ENCODE measurements at regions not wholly inside any gene's neighbourhood (a gene's known extent, or its start where the extent isn't known, plus 50 kb on each side); places are given as distances from the start of the nearest gene placed in this dataset.

GRCh38 chr14:58703161-58703506 is 65.4 kb downstream of the DACT1 start:
- Histone ChIP-seq H2AFZ (ENCODE audit: low read length) (no peak overlapping the region), H3K79me2 (ENCODE audit: insufficient read depth, low read length) (no peaks in the 10 kb centered on the region), H3K4me2 (ENCODE audit: low read depth, low read length) (no peak overlapping the region), H3K36me3 (replicated peaks in 1 of 2; ENCODE audit: control insufficient read depth in 1 of 2, insufficient read depth in 2 of 2, low read length in 2 of 2) (no peaks in the 10 kb centered on the region), H3K4me1 (ENCODE audit: insufficient read depth, low read length) (no peaks in the 10 kb centered on the region), H3K9ac (ENCODE audit: insufficient read depth, low read depth, low read length) (no peak overlapping the region), H3K27me3 (ENCODE audit: control insufficient read depth in 1 of 2, insufficient read depth in 2 of 2, low read length in 2 of 2) (no peaks in the 10 kb centered on the region), H3K4me3 (replicated peaks in 1 of 3; ENCODE audit: insufficient read depth in 1 of 3, low read depth in 2 of 3, low read length in 3 of 3) (no peak overlapping the region), H3K9me3 (ENCODE audit: low read length) (no peaks in the 10 kb centered on the region), H3K27ac (ENCODE audit: extremely low read length, insufficient read depth, low read length) (no peak overlapping the region), H4K20me1 (ENCODE audit: insufficient read depth, low read length) (no peaks in the 10 kb centered on the region)
- intact Hi-C loops (cut with micrococcal nuclease; ENCODE audit: unreplicated experiment) (no loop called here), in situ Hi-C loops (cut with HindIII; ENCODE audit: extremely low pct_ligation_motif_present, low pct_unique_long_range_greater_than_20kb) (no loop called here)
- ATAC-seq = no peak
- WGBS (ENCODE audit: low lambda C conversion rate) = 0% methylated on average over 1 of the region's 1 CpG
- DNase-seq (ENCODE audit: low spot score) = no peak
- FAIRE-seq = no peak
- ChIA-PET POLR2A (no interaction called here), CTCF (ENCODE audit: low intra/inter-chr PET ratio, low total read pairs) (no interaction called here)
- BruUV-seq (replicated peaks) = no TSS peak
- no peak for TF ChIP-seq SNAPC5 (CRISPR knock-in tag; IDR thresholded peaks at IDR 0.05; ENCODE audit: borderline replicate concordance)
- TF ChIP-seq E2F5 (CRISPR knock-in tag; conservative IDR thresholded peaks at IDR 0.05) = no peak
- no peak for TF ChIP-seq MEIS1 (CRISPR knock-in tag; IDR thresholded peaks at IDR 0.05; ENCODE audit: borderline replicate concordance)
- TF ChIP-seq POGK (CRISPR knock-in tag; conservative IDR thresholded peaks at IDR 0.05) = no peak
- TF ChIP-seq RXRB (CRISPR knock-in tag; IDR thresholded peaks at IDR 0.05; ENCODE audit: borderline replicate concordance) = no peak
- TF ChIP-seq TFDP2 (CRISPR knock-in tag; IDR thresholded peaks at IDR 0.05) = no peak
- no peak for TF ChIP-seq MLXIP (CRISPR knock-in tag; IDR thresholded peaks at IDR 0.05; ENCODE audit: borderline replicate concordance)
- no peak for TF ChIP-seq KAT7 (CRISPR knock-in tag; IDR thresholded peaks at IDR 0.05; ENCODE audit: borderline replicate concordance)
- no peak for TF ChIP-seq ZBTB46 (CRISPR knock-in tag; IDR thresholded peaks at IDR 0.05; ENCODE audit: borderline replicate concordance)
- no peak for TF ChIP-seq ATF5 (CRISPR knock-in tag; IDR thresholded peaks at IDR 0.05; ENCODE audit: low read depth)
- no peak for TF ChIP-seq FOSL1 (CRISPR knock-in tag; IDR thresholded peaks at IDR 0.05; ENCODE audit: borderline replicate concordance)
- TF ChIP-seq POLR2A (IDR thresholded peaks at IDR 0.05; ENCODE audit: insufficient read depth in 1 of 2, low read depth in 2 of 2, low read length in 2 of 2) = no peak
- no peak for TF ChIP-seq ZMAT5 (CRISPR knock-in tag; IDR thresholded peaks at IDR 0.05; ENCODE audit: borderline replicate concordance, low read depth)
- no peak for TF ChIP-seq JUNB (CRISPR knock-in tag; IDR thresholded peaks at IDR 0.05; ENCODE audit: borderline replicate concordance)
- TF ChIP-seq ONECUT2 (CRISPR knock-in tag; IDR thresholded peaks at IDR 0.05) = no peak
- TF ChIP-seq SRF (IDR thresholded peaks at IDR 0.05; ENCODE audit: low read depth, low read length) = no peak

All from HepG2 (cell line).